NB4 (cell line): ENCODE measurements at regions not wholly inside any gene's neighbourhood (a gene's known extent, or its start where the extent isn't known, plus 50 kb on each side); places are given as distances from the start of the nearest gene placed in this dataset.

Experiments
- MYC ChIP-seq: IDR thresholded peaks from 2 replicates; pipeline ENCODE4 v1.6.1; 2011; ENCODE audit warnings: low read depth, low read length
- POLR2A ChIP-seq: IDR thresholded peaks from 2 replicates; pipeline ENCODE4 v1.6.1; 2011; ENCODE audit warnings: mild to moderate bottlenecking; ENCODE audit not compliant: insufficient read length; ENCODE audit errors: extremely low read depth
- TF ChIP-seq, protein P1 (sequence below): IDR thresholded peaks from one replicate; pipeline ENCODE4 v1.5.1; 2012; ENCODE audit warnings: low read depth, low read length

DNA sequence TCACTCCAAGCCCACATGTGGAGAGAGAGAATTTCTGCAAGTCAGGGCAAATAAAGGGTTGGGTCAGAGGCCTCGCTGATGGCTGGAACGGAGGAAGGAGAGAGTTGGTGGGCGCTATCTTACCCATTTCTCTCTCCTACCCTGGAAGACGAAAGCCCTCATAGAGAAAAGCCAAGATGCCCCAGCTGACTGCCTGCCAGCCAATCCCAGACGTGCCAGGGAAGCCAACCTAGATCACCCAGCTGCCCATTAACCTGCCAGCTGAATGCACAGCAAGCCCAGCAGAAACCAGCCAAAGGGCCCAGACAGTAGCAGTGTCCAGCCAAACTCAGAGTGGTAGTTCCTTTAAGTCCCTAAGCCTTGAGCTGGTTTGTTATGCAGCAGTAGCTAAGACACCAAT is 167.0 kb upstream of the ZNF507 start:
- TF ChIP-seq POLR2A (no peak), MYC (no peak)
- TF ChIP-seq, protein P1, sequence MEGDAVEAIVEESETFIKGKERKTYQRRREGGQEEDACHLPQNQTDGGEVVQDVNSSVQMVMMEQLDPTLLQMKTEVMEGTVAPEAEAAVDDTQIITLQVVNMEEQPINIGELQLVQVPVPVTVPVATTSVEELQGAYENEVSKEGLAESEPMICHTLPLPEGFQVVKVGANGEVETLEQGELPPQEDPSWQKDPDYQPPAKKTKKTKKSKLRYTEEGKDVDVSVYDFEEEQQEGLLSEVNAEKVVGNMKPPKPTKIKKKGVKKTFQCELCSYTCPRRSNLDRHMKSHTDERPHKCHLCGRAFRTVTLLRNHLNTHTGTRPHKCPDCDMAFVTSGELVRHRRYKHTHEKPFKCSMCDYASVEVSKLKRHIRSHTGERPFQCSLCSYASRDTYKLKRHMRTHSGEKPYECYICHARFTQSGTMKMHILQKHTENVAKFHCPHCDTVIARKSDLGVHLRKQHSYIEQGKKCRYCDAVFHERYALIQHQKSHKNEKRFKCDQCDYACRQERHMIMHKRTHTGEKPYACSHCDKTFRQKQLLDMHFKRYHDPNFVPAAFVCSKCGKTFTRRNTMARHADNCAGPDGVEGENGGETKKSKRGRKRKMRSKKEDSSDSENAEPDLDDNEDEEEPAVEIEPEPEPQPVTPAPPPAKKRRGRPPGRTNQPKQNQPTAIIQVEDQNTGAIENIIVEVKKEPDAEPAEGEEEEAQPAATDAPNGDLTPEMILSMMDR: no peak
